DMS79 (cell line): ENCODE measurements at regions not wholly inside any gene's neighbourhood (a gene's known extent, or its start where the extent isn't known, plus 50 kb on each side); places are given as distances from the start of the nearest gene placed in this dataset.

Experiments used
- DNase-seq: peaks from one replicate; lab custom pipeline; 2025; lab: John Stamatoyannopoulos, UW

- no peak for DNase-seq
Measured at GRCh38 chr5:74916831-74917710, 50.9 kb upstream of the FAM169A start.
